SK-N-SH treated with all-trans-retinoic acid at 6 μM for 48 hours (cell line): ENCODE measurements at regions not wholly inside any gene's neighbourhood (a gene's known extent, or its start where the extent isn't known, plus 50 kb on each side); places are given as distances from the start of the nearest gene placed in this dataset.

ENCODE experiments used
- ATAC-seq: fragments of 200-7000 bp; cut with Tn5 transposase; 3 replicates; pipeline ENCODE4 v1.9.1; 2020; ENCODE audit warnings: mild to moderate bottlenecking, moderate library complexity
- ARNTL ChIP-seq: fragments of 450-650 bp; formaldehyde crosslinking; IDR thresholded peaks from 2 replicates; pipeline ENCODE4 v1.5.0; 2020; ENCODE audit warnings: low read depth, mild to moderate bottlenecking, moderate library complexity, borderline replicate concordance
- CREB5 ChIP-seq: fragments of 250-450 bp; sonication (Bioruptor Pico); IDR thresholded peaks from 2 replicates; pipeline ENCODE4 v1.5.1; 2020; ENCODE audit warnings: low read depth, mild to moderate bottlenecking, moderate library complexity
- CSDC2 ChIP-seq: fragments of 250-450 bp; sonication (Bioruptor Pico); IDR thresholded peaks from 2 replicates; pipeline ENCODE4 v1.5.0; 2020; ENCODE audit warnings: mild to moderate bottlenecking, moderate library complexity
- GLIS3 ChIP-seq: fragments of 250-450 bp; sonication (Bioruptor Pico); IDR thresholded peaks from 2 replicates; pipeline ENCODE4 v1.5.0; 2020; ENCODE audit warnings: mild to moderate bottlenecking, moderate library complexity
- POU6F1 ChIP-seq: fragments of 250-450 bp; sonication (Bioruptor Pico); IDR thresholded peaks from 2 replicates; pipeline ENCODE4 v1.8.0; 2021; ENCODE audit warnings: low read depth, mild to moderate bottlenecking, moderate library complexity, borderline replicate concordance
- PPARA ChIP-seq: fragments of 250-450 bp; sonication (Bioruptor Pico); IDR thresholded peaks from 2 replicates; pipeline ENCODE4 v1.5.0; 2020; ENCODE audit warnings: mild to moderate bottlenecking, borderline replicate concordance
- RARB ChIP-seq: fragments of 250-450 bp; sonication (Bioruptor Pico); IDR thresholded peaks from 2 replicates; pipeline ENCODE4 v1.8.0; 2021; ENCODE audit warnings: mild to moderate bottlenecking, moderate library complexity
- SNAI2 ChIP-seq: fragments of 250-450 bp; sonication (Bioruptor Pico); IDR thresholded peaks from 2 replicates; pipeline ENCODE4 v1.5.0; 2020; ENCODE audit warnings: mild to moderate bottlenecking, moderate library complexity
- TCF4 ChIP-seq: fragments of 250-450 bp; sonication (Bioruptor Pico); IDR thresholded peaks from 2 replicates; pipeline ENCODE4 v1.8.0; 2021; ENCODE audit warnings: mild to moderate bottlenecking, moderate library complexity, borderline replicate concordance
- TOX ChIP-seq: fragments of 250-450 bp; sonication (Bioruptor Pico); IDR thresholded peaks from 2 replicates; pipeline ENCODE4 v1.8.0; 2021; ENCODE audit warnings: mild to moderate bottlenecking, moderate library complexity, borderline replicate concordance
- TSHZ2 ChIP-seq: fragments of 250-450 bp; sonication (Bioruptor Pico); IDR thresholded peaks from 2 replicates; pipeline ENCODE4 v1.5.0; 2020; ENCODE audit warnings: mild to moderate bottlenecking, moderate library complexity
- ZC3H10 ChIP-seq: fragments of 250-450 bp; sonication (Bioruptor Pico); IDR thresholded peaks from 2 replicates; pipeline ENCODE4 v1.5.1; 2021; ENCODE audit warnings: mild to moderate bottlenecking, moderate library complexity
- ZFP3 ChIP-seq: fragments of 250-450 bp; sonication (Bioruptor Pico); IDR thresholded peaks from 2 replicates; pipeline ENCODE4 v1.5.0; 2020; ENCODE audit warnings: mild to moderate bottlenecking, moderate library complexity
- ZFP30 ChIP-seq: fragments of 450-650 bp; formaldehyde crosslinking; IDR thresholded peaks from 2 replicates; pipeline ENCODE4 v1.5.0; 2022; ENCODE audit warnings: mild to moderate bottlenecking, moderate library complexity
- ZNF70 ChIP-seq: fragments of 450-650 bp; formaldehyde crosslinking; IDR thresholded peaks from 2 replicates; pipeline ENCODE4 v1.5.0; 2020; ENCODE audit warnings: mild to moderate bottlenecking, moderate library complexity
- ZNF8 ChIP-seq: fragments of 450-650 bp; formaldehyde crosslinking; IDR thresholded peaks from 2 replicates; pipeline ENCODE4 v1.5.0; 2020; ENCODE audit warnings: mild to moderate bottlenecking, moderate library complexity
- TF ChIP-seq, protein P1 (sequence below): fragments of 250-450 bp; sonication (Bioruptor Pico); IDR thresholded peaks from 2 replicates; pipeline ENCODE4 v1.5.1; 2021; ENCODE audit warnings: mild to moderate bottlenecking, moderate library complexity

GRCh38 chr10:93154531-93154930 is 80.8 kb downstream of the CYP26A1 start (continued):
- TF ChIP-seq TSHZ2 = no peak
- no peak for TF ChIP-seq ZFP30 (CRISPR knock-in tag)

DNA sequence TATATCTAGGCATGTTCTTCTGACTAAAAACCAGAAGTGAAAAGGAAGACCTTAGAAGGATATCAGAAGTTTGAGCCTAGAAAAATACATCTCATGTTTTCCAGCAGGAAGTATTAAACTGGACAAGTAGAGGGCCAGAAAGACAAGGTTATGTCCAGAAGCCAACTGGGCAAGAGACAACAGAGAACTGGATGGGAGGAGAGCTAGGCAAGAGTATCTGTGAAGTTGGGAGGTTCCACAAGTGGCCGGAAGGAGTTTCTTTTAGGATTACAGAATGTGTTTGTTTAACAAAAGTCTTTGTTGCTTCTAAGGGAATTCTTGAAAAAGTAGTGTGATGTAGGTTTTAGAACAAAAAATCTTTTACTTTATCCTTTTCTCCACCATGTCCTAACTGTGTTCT is 86.4 kb downstream of the CYP26A1 start:
- ATAC-seq = no peak
- TF ChIP-seq ZNF8 = no peak
- TF ChIP-seq ZFP3 (CRISPR knock-in tag) = no peak
- no peak for TF ChIP-seq POU6F1 (CRISPR knock-in tag)
- TF ChIP-seq ZFP30 (CRISPR knock-in tag) = no peak
- no peak for TF ChIP-seq TOX (CRISPR knock-in tag)
- TF ChIP-seq ZNF70 (CRISPR knock-in tag) = no peak
- TF ChIP-seq, protein P1, sequence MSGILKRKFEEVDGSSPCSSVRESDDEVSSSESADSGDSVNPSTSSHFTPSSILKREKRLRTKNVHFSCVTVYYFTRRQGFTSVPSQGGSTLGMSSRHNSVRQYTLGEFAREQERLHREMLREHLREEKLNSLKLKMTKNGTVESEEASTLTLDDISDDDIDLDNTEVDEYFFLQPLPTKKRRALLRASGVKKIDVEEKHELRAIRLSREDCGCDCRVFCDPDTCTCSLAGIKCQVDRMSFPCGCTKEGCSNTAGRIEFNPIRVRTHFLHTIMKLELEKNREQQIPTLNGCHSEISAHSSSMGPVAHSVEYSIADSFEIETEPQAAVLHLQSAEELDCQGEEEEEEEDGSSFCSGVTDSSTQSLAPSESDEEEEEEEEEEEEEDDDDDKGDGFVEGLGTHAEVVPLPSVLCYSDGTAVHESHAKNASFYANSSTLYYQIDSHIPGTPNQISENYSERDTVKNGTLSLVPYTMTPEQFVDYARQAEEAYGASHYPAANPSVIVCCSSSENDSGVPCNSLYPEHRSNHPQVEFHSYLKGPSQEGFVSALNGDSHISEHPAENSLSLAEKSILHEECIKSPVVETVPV (CRISPR knock-in tag) = no peak
- TF ChIP-seq CREB5 (CRISPR knock-in tag) = no peak

DNA sequence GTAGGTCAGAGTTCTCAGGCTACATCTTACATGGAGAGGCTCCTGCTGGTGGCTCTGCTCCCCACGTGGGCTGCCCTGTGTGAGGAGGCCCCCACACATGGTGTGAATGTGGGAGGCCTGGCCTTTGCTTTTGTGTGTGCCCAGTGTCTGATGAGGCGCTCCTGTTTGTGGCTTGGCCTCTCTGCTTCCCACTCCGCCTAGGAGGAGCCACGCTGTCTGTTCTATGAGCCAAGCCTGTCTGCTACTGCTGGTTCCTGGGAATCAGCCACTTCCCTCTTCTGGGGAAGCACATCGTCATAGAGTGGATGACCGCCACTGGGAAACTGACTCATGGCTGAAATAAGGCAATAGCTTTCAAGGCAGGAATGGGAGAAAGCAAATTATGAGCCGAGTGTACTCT is 87.1 kb downstream of the CYP26A1 start:
- no peak for TF ChIP-seq ZNF8
- ATAC-seq = peak; percentile 31; the same call in 2 of the 3 replicates

- peak; percentile 69 for ATAC-seq
- TF ChIP-seq ZNF8 = no peak
- TF ChIP-seq, all 23 proteins: peak for 0
Measured at GRCh38 chr10:93165367-93165766, 91.7 kb downstream of the CYP26A1 start.

GRCh38 chr10:93166134-93166533 is 92.4 kb downstream of the CYP26A1 start:
- ATAC-seq = no peak; the same call in 2 of the 3 replicates
- TF ChIP-seq TCF4 (CRISPR knock-in tag) (no peak), PPARA (CRISPR knock-in tag) (no peak), GLIS3 (CRISPR knock-in tag) (no peak), ZC3H10 (no peak), CSDC2 (CRISPR knock-in tag) (no peak), ARNTL (CRISPR knock-in tag) (no peak), SNAI2 (CRISPR knock-in tag) (no peak), RARB (no peak), CREB5 (CRISPR knock-in tag) (no peak), TSHZ2 (no peak)
- TF ChIP-seq, protein P1 (CRISPR knock-in tag) = no peak
